HepG2 (cell line): ENCODE measurements at regions not wholly inside any gene's neighbourhood (a gene's known extent, or its start where the extent isn't known, plus 50 kb on each side); places are given as distances from the start of the nearest gene placed in this dataset.

Source experiments
- HES4 ChIP-seq: sonication (generic); formaldehyde crosslinking; IDR thresholded peaks from 2 replicates; pipeline ENCODE4 v1.9.0; 2021; ENCODE audit warnings: mild to moderate bottlenecking, missing genetic modification reagents, borderline replicate concordance
- MLXIP ChIP-seq: sonication (generic); formaldehyde crosslinking; IDR thresholded peaks from 2 replicates; pipeline ENCODE4 v1.9.0; 2021; ENCODE audit warnings: missing genetic modification reagents, borderline replicate concordance
- NFATC3 ChIP-seq: sonication (generic); formaldehyde crosslinking; IDR thresholded peaks from 2 replicates; pipeline ENCODE4 v1.5.1; 2020; ENCODE audit warnings: mild to moderate bottlenecking, missing genetic modification reagents
- NR2F2 ChIP-seq: IDR thresholded peaks from 2 replicates; pipeline ENCODE4 v1.6.1; 2012; ENCODE audit warnings: low read depth, inconsistent platforms, borderline replicate concordance
- PAF1 ChIP-seq: IDR thresholded peaks from 2 replicates; pipeline ENCODE4 v1.6.1; 2016; ENCODE audit warnings: missing genetic modification reagents, missing compliant biosample characterization
- PAXIP1 ChIP-seq: sonication (generic); formaldehyde crosslinking; conservative IDR thresholded peaks from 2 replicates; pipeline ENCODE4 v1.4.0; 2020; ENCODE audit warnings: mild to moderate bottlenecking, missing genetic modification reagents, moderate library complexity
- SRY ChIP-seq: sonication (generic); formaldehyde crosslinking; IDR thresholded peaks from 2 replicates; pipeline ENCODE4 v1.8.0; 2022; ENCODE audit warnings: mild to moderate bottlenecking, missing genetic modification reagents
- ZBTB21 ChIP-seq: sonication (generic); formaldehyde crosslinking; IDR thresholded peaks from 2 replicates; pipeline ENCODE4 v1.4.0; 2020; ENCODE audit warnings: missing genetic modification reagents
- ZFP90 ChIP-seq: sonication (generic); formaldehyde crosslinking; IDR thresholded peaks from 2 replicates; pipeline ENCODE4 v1.8.0; 2022; ENCODE audit warnings: missing genetic modification reagents, mild to moderate bottlenecking, inconsistent platforms, borderline replicate concordance
- ZNF24 ChIP-seq: fragments of 450-650 bp; IDR thresholded peaks from 2 replicates; pipeline ENCODE4 v1.6.1; 2017; ENCODE audit warnings: antibody characterized with exemption, mild to moderate bottlenecking
- ZNF597 ChIP-seq: sonication (generic); formaldehyde crosslinking; IDR thresholded peaks from 2 replicates; pipeline ENCODE4 v1.5.0; 2020; ENCODE audit warnings: missing genetic modification reagents
- ZNF615 ChIP-seq: sonication (generic); formaldehyde crosslinking; IDR thresholded peaks from 2 replicates; pipeline ENCODE4 v1.5.0; 2020; ENCODE audit warnings: mild to moderate bottlenecking, missing genetic modification reagents, borderline replicate concordance
- ZNF746 ChIP-seq: sonication (generic); formaldehyde crosslinking; IDR thresholded peaks from 2 replicates; pipeline ENCODE4 v1.8.0; 2022; ENCODE audit warnings: mild to moderate bottlenecking, missing genetic modification reagents
- ZNF772 ChIP-seq: sonication (generic); formaldehyde crosslinking; IDR thresholded peaks from 2 replicates; pipeline ENCODE4 v1.5.0; 2020; ENCODE audit warnings: mild to moderate bottlenecking, missing genetic modification reagents
- ZNF83 ChIP-seq: sonication (generic); formaldehyde crosslinking; IDR thresholded peaks from 2 replicates; pipeline ENCODE4 v1.4.0; 2020; ENCODE audit warnings: missing genetic modification reagents, mild to moderate bottlenecking, borderline replicate concordance
- TF ChIP-seq, protein P1 (sequence below): sonication (generic); formaldehyde crosslinking; conservative IDR thresholded peaks from 2 replicates; pipeline ENCODE4 v1.4.0; 2020; ENCODE audit warnings: missing genetic modification reagents
- TF ChIP-seq, protein P2 (sequence below): IDR thresholded peaks from 2 replicates; pipeline ENCODE4 v1.6.1; 2018; ENCODE audit warnings: missing genetic modification reagents

- TF ChIP-seq, protein P1, sequence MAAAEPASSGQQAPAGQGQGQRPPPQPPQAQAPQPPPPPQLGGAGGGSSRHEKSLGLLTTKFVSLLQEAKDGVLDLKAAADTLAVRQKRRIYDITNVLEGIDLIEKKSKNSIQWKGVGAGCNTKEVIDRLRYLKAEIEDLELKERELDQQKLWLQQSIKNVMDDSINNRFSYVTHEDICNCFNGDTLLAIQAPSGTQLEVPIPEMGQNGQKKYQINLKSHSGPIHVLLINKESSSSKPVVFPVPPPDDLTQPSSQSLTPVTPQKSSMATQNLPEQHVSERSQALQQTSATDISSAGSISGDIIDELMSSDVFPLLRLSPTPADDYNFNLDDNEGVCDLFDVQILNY (CRISPR knock-in tag), result no peak
- TF ChIP-seq, protein P2, sequence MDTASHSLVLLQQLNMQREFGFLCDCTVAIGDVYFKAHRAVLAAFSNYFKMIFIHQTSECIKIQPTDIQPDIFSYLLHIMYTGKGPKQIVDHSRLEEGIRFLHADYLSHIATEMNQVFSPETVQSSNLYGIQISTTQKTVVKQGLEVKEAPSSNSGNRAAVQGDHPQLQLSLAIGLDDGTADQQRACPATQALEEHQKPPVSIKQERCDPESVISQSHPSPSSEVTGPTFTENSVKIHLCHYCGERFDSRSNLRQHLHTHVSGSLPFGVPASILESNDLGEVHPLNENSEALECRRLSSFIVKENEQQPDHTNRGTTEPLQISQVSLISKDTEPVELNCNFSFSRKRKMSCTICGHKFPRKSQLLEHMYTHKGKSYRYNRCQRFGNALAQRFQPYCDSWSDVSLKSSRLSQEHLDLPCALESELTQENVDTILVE (CRISPR knock-in tag), result no peak
- peak; percentile 42; the same call in 1 of the 2 replicates for TF ChIP-seq ZBTB21 (CRISPR knock-in tag)
- TF ChIP-seq NFATC3 (CRISPR knock-in tag), result no peak
- peak; percentile 87 for TF ChIP-seq PAXIP1 (CRISPR knock-in tag)
- TF ChIP-seq SRY (CRISPR knock-in tag), result no peak
- peak; percentile 37; the same call in 1 of the 2 replicates for TF ChIP-seq ZNF746
- peak; percentile 78; the same call in 1 of the 2 replicates for TF ChIP-seq ZFP90 (CRISPR knock-in tag)
- TF ChIP-seq ZNF24, result peak; percentile 66
- no peak for TF ChIP-seq HES4 (CRISPR knock-in tag)
- peak; percentile 66; the same call in 1 of the 2 replicates for TF ChIP-seq ZNF772 (CRISPR knock-in tag)
- 0 out of 2 replicates have a peak, but pooled peaks have one; percentile 63 for TF ChIP-seq ZNF83 (CRISPR knock-in tag)
- peak; percentile 55 for TF ChIP-seq NR2F2
- no peak for TF ChIP-seq ZNF597
- peak; percentile 78; the same call in 1 of the 2 replicates for TF ChIP-seq ZNF615 (CRISPR knock-in tag)
- no peak for TF ChIP-seq PAF1 (CRISPR knock-in tag)
- 0 out of 2 replicates have a peak, but pooled peaks have one; percentile 18 for TF ChIP-seq MLXIP (CRISPR knock-in tag)
Observed at GRCh38 chr6:137707590-137708360, 159.3 kb upstream of the TNFAIP3 start (continued).
